Endothelial cell of umbilical vein (primary cell): ENCODE measurements at regions not wholly inside any gene's neighbourhood (a gene's known extent, or its start where the extent isn't known, plus 50 kb on each side); places are given as distances from the start of the nearest gene placed in this dataset.

Experiments used
- CTCF ChIP-seq, 2 donors: IDR thresholded peaks; 1 replicate in 1 of 2; 2 replicates in 1 of 2; pipeline ENCODE4 v1.5.1; 2011; ENCODE audit warnings: low read length in 2 of 2, mild to moderate bottlenecking in 2 of 2, moderate library complexity in 2 of 2, control low read depth in 1 of 2, inconsistent platforms in 1 of 2, low read depth in 1 of 2; ENCODE audit not compliant: insufficient read depth in 1 of 2; ENCODE audit errors: extremely low read depth in 1 of 2
- EZH2 ChIP-seq: IDR thresholded peaks from 2 replicates; pipeline ENCODE4 v1.6.1; 2012; ENCODE audit warnings: borderline replicate concordance, low read depth, mild to moderate bottlenecking, moderate library complexity, low read length, inconsistent platforms; ENCODE audit not compliant: severe bottlenecking
- FOS ChIP-seq: IDR thresholded peaks from 2 replicates; pipeline ENCODE4 v1.6.1; 2011; ENCODE audit warnings: mild to moderate bottlenecking, low read length, moderate library complexity, borderline replicate concordance; ENCODE audit not compliant: insufficient read depth
- MAX ChIP-seq: IDR thresholded peaks from 2 replicates; pipeline ENCODE4 v1.6.1; 2011; ENCODE audit not compliant: insufficient read depth, insufficient read length
- POLR2A ChIP-seq: IDR thresholded peaks from 2 replicates; pipeline ENCODE4 v1.6.1; 2012; ENCODE audit warnings: low read depth, mild to moderate bottlenecking, control low read depth, low read length
- POLR2AphosphoS5 ChIP-seq: IDR thresholded peaks from 2 replicates; pipeline ENCODE4 v1.6.1; 2012; ENCODE audit warnings: low read depth, mild to moderate bottlenecking, control low read depth, low read length, moderate library complexity; ENCODE audit not compliant: insufficient read depth

- TF ChIP-seq POLR2A (no peak), CTCF (IDR thresholded peaks at IDR 0.05; ENCODE audit: extremely low read depth in 1 of 2, insufficient read depth in 1 of 2, low read depth in 1 of 2, low read length in 2 of 2) (no peak), MAX (no peak), POLR2AphosphoS5 (no peak), EZH2 (no peak), FOS (no peak)
Observed at GRCh38 chr10:44435196-44435595, 50.3 kb upstream of the CXCL12 start.
